Stimulated activated CD4-positive, alpha-beta T cell treated with anti-CD3 and anti-CD28 coated beads, Interleukin-4, amount 100 ng/mL, for 1 hour (primary cell): ENCODE measurements at regions not wholly inside any gene's neighbourhood (a gene's known extent, or its start where the extent isn't known, plus 50 kb on each side); places are given as distances from the start of the nearest gene placed in this dataset.
"Not testable (repeated sequence)": the region's sequence is repeated elsewhere in the genome, so short reads cannot be mapped to it uniquely, and the experiment has no call there.

ENCODE experiments used
- DNase-seq: peaks from one replicate; pipeline ENCODE4 v3.0.0-alpha.2; 2020

GRCh38 chr5:57776035-57776434, 293.4 kb upstream of the ACTBL2 start:
- no peak for DNase-seq

DNA sequence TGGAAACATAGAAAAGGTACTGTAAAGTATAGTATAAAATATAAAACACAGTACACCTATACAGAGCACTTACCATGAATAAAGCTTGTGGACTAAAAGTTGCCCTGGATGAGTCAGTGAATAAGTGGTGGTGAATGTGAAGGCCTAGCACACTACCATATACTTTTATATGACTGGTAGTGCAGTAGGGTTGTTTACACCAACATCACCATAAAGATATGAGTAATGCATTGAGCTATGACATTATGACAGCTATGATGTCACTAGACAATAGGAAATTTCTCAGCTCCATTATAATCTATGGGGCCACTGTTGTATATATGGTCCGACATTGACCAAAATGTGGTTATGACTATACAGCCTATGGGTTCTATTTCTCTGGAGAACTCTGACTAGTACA, 291.8 kb upstream of the ACTBL2 start:
- no peak for DNase-seq

GRCh38 chr5:57772512-57772911, 289.9 kb upstream of the ACTBL2 start:
- DNase-seq, result no peak

DNA sequence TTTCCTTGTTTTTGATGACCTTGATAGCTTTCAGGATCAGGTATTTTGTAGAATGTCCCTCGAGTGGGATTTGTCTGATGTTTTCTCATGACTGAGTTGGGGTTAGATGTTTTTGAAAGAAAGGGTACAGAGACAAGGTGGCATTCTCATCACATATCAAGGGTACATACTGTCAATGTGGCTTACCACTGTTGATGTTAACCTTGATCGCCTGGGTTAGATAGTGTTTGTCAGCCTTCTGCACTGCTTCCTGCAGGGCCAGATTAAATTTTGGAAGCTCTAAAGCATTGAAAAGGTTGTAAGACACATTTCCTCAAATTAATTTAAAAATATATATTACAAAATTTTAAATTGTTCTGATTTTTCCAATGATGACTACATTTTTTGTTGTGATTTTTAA, 287.4 kb upstream of the ACTBL2 start:
- no peak for DNase-seq

DNA sequence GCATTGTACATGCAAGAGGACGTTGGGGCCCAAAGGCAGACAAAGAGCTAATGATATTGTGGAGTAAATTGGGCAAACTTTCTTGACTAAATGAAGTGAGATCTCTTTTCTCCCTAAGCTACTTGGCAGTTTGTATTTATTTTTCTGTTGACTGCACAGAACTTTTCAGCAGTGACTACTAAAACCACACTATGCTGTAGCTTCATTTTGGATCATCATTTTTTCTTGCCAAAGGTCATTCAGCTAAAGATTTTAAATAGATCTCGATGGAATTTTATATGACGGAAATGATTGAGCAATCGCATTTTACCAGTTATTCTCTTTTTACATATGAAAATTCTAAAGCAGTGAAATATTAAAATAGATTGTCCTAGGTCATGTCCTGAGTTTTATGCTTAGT, 286.1 kb upstream of the ACTBL2 start:
- DNase-seq, result no peak

DNA sequence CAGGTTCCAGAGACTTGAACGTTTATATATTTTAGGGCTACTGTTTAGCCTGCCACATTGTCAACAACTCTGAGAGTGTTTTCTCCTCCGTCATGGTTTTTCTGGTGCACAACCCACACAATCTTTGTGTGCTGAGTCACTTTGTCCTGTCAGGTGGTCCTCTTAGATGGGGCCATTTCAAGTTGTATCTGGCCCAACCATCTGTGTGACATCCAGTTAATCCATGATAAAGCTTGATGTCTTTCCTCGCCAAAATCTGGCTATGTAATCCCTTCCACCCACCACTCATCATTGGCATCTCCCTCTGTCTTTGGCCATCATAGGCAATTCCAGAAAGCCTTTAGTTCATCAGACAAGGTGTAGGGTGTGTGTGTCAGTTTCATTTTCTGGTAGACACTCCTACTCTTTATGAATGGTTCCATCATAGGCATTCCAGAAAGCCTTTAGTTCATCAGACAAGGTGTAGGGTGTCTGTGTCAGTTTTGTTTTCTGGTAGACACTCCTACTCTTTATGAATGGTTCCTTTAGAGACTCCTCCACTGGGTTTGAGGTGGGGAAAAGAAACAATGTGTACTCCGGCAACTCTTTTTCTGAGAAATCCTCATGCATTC, 282.0 kb upstream of the ACTBL2 start:
- no peak for DNase-seq

DNA sequence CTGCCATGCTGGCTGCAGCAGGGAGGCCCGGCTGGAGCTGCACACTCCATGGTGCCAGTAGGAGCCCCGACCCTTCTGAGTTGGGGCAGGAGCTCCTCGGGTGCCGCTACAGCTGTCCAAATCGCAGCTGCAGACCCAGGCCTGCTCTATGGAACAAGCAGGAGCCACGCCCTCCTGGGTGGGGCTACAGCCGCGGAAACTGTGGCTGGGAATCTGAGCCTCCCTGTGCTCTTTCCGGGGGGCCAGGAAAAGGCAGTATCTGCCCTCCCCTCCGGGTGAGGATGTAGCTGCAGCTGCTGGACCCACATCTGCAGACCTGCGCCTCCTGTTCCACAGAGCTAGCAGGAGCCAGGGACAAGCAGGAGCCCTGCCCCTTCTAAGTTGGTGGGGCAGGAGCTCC, 278.9 kb upstream of the ACTBL2 start:
- no peak for DNase-seq

GRCh38 chr5:57754616-57755015, 272.0 kb upstream of the ACTBL2 start:
- no peak for DNase-seq

DNA sequence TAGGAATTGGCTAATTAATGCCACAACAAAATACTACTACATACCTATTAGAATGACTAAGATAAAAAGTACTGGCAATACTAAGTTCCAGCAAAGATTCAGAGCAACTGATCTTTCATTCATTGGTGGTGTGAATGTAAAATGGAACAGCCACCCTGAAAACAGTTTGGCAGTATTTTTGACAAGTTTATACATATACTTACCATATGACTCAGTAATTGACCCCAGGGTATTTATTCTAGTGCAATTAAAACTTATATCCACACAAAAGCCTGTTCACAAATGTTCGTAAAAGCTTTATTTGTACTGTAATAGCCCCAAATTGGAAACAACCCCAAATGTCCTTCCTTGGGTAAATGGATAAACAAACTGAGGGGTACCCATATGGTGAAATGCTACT, 270.8 kb upstream of the ACTBL2 start:
- no peak for DNase-seq

DNA sequence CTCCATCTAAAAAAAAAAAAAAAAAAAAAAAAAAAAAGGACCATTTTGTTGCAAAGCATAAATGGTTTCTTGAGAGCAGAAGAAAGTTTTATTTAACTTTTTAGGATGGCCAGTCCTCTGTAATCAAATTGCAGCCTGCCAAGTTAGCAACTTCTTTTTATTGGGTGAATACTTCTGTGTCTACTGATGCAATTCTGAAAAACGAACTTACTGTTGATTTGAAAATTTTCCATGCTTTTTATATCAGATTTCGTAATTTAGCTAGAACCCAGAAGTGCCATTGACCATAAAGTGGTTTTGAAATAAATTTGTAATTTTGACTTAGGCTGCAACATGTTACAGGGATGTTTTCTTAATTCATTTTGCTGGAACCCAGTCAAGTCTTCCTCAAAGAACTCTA, 269.1 kb upstream of the ACTBL2 start:
- no peak for DNase-seq

DNA sequence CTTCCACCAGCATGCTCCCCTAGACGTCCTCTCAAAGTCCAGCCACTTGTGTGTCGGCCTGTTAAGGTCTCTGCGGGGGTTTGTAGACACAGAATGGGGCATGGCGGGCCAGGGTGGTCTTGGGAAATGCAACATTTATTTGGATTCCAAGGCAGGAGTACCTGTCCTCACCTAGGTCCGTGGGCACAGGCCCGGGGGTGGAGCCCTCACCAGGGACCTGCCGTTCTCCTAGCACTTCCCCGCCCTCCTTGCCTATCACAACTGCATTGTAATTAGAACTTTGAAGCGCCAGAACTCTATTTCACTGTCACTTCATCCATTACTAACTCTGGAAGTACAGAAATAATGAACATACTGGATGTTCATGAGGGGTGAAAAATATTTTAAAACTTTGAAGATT, 268.3 kb upstream of the ACTBL2 start:
- DNase-seq, result no peak

DNA sequence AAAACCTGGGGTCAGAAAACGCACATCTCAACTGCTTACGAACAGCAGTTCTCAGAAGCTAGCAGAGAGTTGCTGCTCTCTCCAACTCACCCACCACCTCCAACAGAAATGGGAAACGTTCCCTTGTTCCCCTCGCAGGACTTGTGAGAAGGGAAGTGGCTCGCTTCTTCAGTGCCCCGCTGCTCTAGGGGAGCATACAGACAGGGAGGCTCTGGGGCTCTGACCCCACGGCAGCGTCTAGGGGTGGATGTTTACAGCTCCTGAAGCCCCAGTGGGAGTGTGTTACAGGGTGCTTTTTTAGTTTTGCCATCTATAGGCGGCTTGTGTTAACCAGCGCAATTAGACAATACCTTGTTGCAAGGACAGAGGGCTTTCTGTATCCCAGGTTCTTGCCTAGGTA, 267.7 kb upstream of the ACTBL2 start:
- DNase-seq, result no peak

GRCh38 chr5:57749396-57749795, 266.8 kb upstream of the ACTBL2 start:
- DNase-seq, result no peak

GRCh38 chr5:57745700-57746651, 263.4 kb upstream of the ACTBL2 start:
- no peak for DNase-seq

DNA sequence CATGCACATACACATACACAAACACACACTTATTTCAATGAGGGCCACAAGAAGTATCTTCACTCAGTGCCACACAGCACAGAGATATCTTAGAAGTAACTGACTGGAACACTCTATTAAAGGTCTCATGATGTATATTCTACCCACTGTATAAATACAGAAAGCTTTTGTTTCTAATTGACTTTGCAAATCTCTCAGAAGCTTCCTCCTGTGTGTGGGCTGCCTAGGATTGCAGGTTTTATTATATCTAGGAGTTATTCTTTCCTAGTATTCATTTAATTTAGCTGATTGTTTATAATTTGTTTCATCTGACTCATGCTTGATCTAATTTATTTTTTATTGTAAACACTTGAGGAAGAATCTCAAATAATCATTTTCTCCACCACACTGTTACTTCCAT, 262.4 kb upstream of the ACTBL2 start:
- DNase-seq, result no peak

- no peak for DNase-seq
These were observed 258.7 kb upstream of the ACTBL2 start for GRCh38 chr5:57741336-57741735.

DNA sequence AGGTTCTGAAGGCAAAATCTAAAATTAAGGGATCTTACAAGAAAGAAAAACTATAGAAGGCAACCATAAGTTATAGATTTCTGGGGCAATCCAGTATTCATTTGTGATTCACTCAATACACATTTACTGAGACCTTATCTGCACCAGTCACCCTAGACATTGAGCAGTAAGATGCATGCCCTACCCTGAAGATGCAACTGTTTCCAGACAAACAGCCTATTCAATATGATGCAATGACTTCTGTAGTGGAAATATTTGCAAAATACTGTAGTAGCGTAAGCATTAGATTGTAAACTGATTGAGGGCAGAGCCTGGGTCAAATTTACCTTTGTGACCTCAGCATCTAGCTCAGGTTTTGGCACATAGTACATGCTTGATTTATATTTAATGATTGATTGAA, 256.2 kb upstream of the ACTBL2 start:
- no peak for DNase-seq

DNA sequence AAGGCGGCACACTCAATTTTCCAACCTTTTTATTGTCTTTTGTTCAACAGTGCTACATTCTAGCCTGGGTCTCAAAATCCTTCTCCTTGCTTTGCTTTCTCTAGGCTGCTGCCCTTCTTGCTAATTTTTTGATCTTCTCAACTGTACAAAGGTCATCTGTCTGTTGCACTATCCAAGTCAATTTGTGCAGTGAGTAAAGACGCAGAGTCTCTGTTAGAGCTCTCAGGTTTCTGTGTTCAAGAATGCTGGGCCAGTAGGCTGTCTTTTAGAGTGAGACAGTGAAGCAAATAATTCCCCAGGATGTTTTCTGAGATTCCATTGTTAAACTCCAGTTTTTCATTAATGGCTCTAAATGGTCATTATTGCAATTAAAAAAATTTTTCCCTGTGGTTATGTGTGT, 255.7 kb upstream of the ACTBL2 start:
- no peak for DNase-seq

DNA sequence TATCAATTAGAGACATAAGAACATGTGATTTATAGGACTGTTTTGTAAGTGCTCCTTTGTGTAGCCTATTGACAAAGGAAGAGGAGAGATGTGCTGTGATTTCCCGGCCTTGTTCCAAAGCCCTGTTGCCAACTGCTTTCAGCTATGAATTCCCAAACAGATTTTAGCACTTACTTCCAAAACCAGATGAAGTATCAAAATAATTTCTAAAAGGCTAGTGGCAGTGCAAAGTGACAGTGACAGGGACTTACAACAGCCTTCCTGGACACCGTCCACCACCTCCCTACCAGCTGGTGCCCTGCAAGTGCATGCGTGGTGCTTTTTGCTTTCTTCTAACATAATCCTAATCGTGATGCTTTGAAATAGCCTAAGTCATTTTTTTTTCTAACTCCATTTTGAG, 254.1 kb upstream of the ACTBL2 start:
- DNase-seq, result no peak

GRCh38 chr5:57735279-57736153, 252.9 kb upstream of the ACTBL2 start:
- not testable (repeated sequence) for DNase-seq

GRCh38 chr5:57734296-57734695, 251.7 kb upstream of the ACTBL2 start:
- DNase-seq, result no peak

DNA sequence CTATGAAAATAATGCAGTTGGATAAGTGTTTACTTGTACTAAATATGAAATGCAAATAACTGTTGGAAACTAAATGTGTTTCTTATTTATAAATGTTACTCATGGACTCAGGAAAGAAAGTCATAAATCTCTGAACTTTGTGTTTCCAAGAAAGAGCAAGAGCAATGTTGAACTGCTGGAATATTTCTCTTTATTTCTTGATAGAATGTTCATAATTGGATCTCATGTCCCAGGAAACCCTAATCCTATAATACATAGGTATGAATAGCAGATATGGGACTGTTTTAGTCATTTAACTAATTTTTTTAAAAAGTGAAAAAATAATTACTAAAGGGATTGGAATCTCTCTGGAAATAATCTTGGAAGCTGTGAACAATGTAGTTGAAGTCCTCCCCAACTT, 245.0 kb upstream of the ACTBL2 start:
- DNase-seq, result no peak

DNA sequence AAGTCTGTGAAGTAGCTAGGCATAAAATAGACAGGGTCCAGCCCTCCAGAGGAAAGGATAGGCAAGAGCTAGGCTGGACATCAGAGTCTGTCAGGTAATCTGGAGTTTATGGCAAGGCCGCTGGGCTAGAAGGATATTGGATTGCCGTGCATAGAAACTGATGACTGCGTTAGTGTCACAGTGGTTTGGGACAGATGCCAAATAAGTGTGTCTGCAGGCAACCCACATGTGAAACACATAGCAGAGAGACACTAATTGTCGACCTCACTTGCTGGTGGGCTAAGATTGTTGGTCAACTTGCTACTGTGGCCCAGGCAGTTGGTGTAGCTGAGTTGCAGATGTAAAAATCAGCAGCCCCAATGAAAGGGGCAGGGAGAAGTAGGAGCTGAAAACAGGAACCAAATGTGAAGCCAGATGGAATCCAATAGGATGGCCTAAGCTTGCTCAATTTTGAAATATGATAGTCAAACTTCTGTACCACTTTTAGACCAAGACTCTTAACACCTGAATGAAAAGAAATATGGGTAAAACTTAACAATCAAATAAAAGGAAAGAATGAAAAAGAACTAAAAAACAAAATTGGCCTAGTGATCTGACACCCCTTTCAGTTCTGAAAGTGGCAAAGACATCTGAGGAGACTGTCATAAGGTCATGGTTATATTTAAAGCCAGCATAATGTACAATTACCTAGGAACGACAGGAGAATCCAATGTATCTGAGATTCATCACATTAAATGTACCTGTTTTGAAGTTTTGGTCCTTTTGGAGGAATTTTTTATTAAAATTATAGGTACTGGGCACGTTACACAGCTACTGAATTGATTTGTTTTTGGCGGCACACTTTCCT, 243.3 kb upstream of the ACTBL2 start:
- no peak for DNase-seq
